ENCODE measurements at regions not wholly inside any gene's neighbourhood (a gene's known extent, or its start where the extent isn't known, plus 50 kb on each side); places are given as distances from the start of the nearest gene placed in this dataset.

DNA sequence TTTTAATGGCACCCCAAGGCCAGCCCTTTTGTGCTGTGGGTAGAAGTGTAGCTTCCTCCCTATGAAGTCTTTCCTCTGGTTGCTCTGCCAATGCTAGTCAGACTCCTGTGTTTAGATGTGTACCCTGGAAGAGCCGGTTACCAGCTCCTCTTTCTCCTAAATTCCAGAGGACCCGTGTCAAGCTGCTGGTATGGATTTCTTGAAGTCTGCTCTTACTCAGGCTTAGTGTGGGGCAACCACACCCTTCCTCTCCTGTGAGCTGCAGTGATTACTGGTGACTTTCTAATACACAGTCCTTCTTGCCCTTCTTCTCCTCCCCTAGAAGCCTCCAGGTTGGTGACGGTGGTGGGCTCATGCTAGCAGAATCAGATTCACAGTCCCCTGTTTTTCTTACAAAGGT, 74.1 kb upstream of the AKT3 start:
- no peak for DNase-seq (ENCODE audit: low spot score)
- no peak overlapping the region for H3K4me3 ChIP-seq
- no peak for TF ChIP-seq CTCF (IDR thresholded peaks at IDR 0.05)
- no peaks in the 10 kb centered on the region for H3K9me3 ChIP-seq
- peaks cover 0 to 45% of the 10 kb centered on the region in 2 donors for H3K4me1 ChIP-seq (ENCODE audit: control insufficient read depth in 1 of 2, low read depth in 2 of 2)
- no peak for ATAC-seq (ENCODE audit: insufficient number of reproducible peaks, low FRiP score, low read depth)
- H3K27ac ChIP-seq: no peak overlapping the region
- no peaks in the 10 kb centered on the region for H3K27me3 ChIP-seq (replicated peaks; ENCODE audit: insufficient read depth)
- H3K36me3 ChIP-seq: no peaks in the 10 kb centered on the region

- DNase-seq (ENCODE audit: low spot score) (no peak), ATAC-seq (ENCODE audit: insufficient number of reproducible peaks, low FRiP score, low read depth) (no peak)
- no peak for TF ChIP-seq CTCF (IDR thresholded peaks at IDR 0.05)
- Histone ChIP-seq H3K36me3 (no peaks in the 10 kb centered on the region), H3K9me3 (no peaks in the 10 kb centered on the region), H3K4me3 (no peak overlapping the region), H3K4me1 (ENCODE audit: control insufficient read depth in 1 of 2, low read depth in 2 of 2) (peaks cover 0 to 45% of the 10 kb centered on the region in 2 donors), H3K27ac (no peak overlapping the region), H3K27me3 (replicated peaks; ENCODE audit: insufficient read depth) (no peaks in the 10 kb centered on the region)
These were observed 73.5 kb upstream of the AKT3 start for GRCh38 chr1:243923292-243924171.

DNA sequence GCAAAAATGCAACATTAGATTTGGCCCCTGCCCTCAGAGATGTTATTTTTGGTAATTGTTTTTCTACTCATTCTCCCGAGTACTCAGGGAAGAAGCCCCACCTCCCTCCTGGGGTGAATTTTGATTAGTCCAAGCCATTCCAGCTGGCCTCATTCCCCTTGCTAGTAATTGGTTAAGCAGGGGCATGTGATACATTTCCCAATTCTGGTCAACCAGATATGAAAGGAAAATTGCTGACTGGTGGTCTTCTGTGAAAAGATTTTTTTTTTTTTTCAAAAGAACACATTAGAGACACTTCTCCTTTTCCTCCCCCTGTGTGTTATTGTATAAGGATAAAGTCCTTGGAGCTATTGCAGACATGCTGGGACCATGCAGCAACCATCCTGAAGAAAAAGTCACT, 71.1 kb upstream of the AKT3 start:
- no peaks in the 10 kb centered on the region for H3K36me3 ChIP-seq
- DNase-seq (ENCODE audit: low spot score): no peak
- H3K4me3 ChIP-seq: no peak overlapping the region
- H3K27me3 ChIP-seq (replicated peaks; ENCODE audit: insufficient read depth): no peaks in the 10 kb centered on the region
- H3K9me3 ChIP-seq: no peaks in the 10 kb centered on the region
- ATAC-seq (ENCODE audit: insufficient number of reproducible peaks, low FRiP score, low read depth): no peak
- TF ChIP-seq CTCF (IDR thresholded peaks at IDR 0.05): no peak
- no peak overlapping the region for H3K27ac ChIP-seq
- peaks cover 8 to 41% of the 10 kb centered on the region in 2 donors for H3K4me1 ChIP-seq (ENCODE audit: control insufficient read depth in 1 of 2, low read depth in 2 of 2)

DNA sequence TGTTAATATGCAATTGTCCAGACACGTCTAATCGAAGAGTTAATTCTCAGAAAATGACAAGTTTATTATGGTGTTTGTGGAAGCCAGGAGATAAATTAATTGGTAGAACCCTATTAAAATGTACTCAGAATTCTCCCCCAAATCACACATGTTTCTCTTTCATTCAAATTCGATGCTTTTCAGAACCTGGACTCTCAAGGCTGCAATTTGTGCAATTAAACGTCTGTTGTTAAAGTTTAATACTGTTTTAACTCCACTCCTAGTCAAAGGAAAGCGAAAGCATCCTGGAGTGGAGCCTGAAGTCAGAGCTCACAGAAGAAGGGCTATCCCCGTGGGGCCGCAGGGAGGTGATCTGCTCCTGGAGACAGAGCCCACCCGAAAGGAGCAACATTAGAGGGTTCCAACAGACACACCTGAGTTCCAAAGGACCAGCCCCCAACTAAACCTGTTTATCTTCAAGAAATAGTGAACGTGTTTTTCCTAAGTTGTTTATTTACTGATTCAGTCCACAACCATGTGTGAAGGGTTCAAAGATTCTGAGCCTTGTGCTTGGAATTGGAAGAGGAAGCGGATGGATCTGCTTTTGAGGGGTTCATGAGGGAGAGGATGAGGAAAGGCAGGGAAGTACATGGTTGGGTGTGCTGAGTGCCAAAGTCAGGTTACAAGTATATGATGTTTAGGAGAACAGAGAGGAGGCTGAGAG, 68.0 kb upstream of the AKT3 start:
- no peaks in the 10 kb centered on the region for H3K36me3 ChIP-seq
- H3K27me3 ChIP-seq (replicated peaks; ENCODE audit: insufficient read depth): no peaks in the 10 kb centered on the region
- H3K27ac ChIP-seq: peak overlapping the region in 1 of 2 donors; percentile 14
- DNase-seq (ENCODE audit: low spot score) (no peak), ATAC-seq (ENCODE audit: insufficient number of reproducible peaks, low FRiP score, low read depth) (no peak)
- no peak for TF ChIP-seq CTCF (IDR thresholded peaks at IDR 0.05)
- H3K4me1 ChIP-seq (ENCODE audit: control insufficient read depth in 1 of 2, low read depth in 2 of 2): peaks cover 8 to 20% of the 10 kb centered on the region in 2 donors
- no peaks in the 10 kb centered on the region for H3K9me3 ChIP-seq
- H3K4me3 ChIP-seq: peak overlapping the region; percentile 77

DNA sequence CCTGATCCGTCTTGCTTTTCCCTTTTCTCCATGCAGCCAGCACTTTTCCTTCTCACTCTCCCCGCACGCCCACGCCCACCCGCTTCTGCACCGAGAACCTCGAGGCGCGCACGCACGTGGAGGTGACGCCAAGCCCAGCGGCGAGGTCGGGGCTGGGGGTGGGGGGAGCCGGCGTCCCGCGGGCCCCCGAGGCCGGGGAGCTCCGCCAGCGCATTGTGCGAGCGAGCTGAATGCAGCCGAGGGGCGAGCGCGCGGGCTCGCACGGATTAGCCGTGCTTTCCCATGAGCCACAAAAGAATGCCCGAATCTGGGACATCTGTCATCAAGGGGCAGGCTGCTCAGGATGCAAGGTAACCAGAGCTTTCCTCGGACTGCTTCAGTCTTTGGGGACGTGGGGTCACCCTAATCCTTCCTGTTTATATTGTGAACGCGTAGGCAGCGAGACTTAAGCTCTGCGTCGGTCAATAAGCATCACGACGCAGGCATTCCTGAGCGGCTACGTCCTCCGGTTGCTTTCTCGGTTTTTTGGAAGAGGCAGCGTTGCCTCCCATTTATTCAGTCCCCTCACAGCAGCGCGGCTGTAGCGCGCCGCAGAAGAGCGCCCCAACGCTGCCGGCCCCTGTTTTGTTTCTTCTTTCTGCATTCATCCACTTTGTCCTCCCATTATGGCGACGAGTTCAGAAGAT, 67.3 kb upstream of the AKT3 start:
- no peak for TF ChIP-seq CTCF (IDR thresholded peaks at IDR 0.05)
- Histone ChIP-seq H3K36me3 (no peaks in the 10 kb centered on the region), H3K4me1 (ENCODE audit: control insufficient read depth in 1 of 2, low read depth in 2 of 2) (peaks cover 8 to 20% of the 10 kb centered on the region in 2 donors), H3K9me3 (no peaks in the 10 kb centered on the region), H3K4me3 (peak overlapping the region; percentile 77), H3K27ac (no peak overlapping the region), H3K27me3 (replicated peaks; ENCODE audit: insufficient read depth) (no peaks in the 10 kb centered on the region)
- no peak for ATAC-seq (ENCODE audit: insufficient number of reproducible peaks, low FRiP score, low read depth)
- DNase-seq (ENCODE audit: low spot score): no peak

Measured in thoracic aorta (tissue), 2 donors.